Spleen (tissue), 11 donors: ENCODE measurements at regions not wholly inside any gene's neighbourhood (a gene's known extent, or its start where the extent isn't known, plus 50 kb on each side); places are given as distances from the start of the nearest gene placed in this dataset.

Source experiments
- DNase-seq: peaks from one replicate; pipeline ENCODE4 v3.0.0-alpha.2; 2020
- H3K27ac ChIP-seq, 8 donors: fragments of 200-600 bp; sonication (generic) in 7 of 8; 1 replicate in 4 of 8; 2 replicates in 4 of 8; pipeline versions ENCODE4 v1.5.0 to v1.8.0; 2016 to 2021; ENCODE audit warnings: inconsistent platforms in 4 of 8, mild to moderate bottlenecking in 4 of 8, moderate library complexity in 1 of 8
- H3K27me3 ChIP-seq, 7 donors: fragments of 200-600 bp; sonication (generic) in 6 of 7; replicated peaks in 1 of 7; 1 replicate in 4 of 7; 2 replicates in 3 of 7; pipeline versions ENCODE4 v1.5.0 to v1.8.0; 2016 to 2021; ENCODE audit warnings: inconsistent platforms in 3 of 7, mild to moderate bottlenecking in 1 of 7
- H3K36me3 ChIP-seq, 6 donors: fragments of 200-600 bp; sonication (generic) in 5 of 6; 1 replicate in 4 of 6; 2 replicates in 2 of 6; pipeline versions ENCODE4 v1.5.0 to v1.8.0; 2016 to 2021; ENCODE audit warnings: inconsistent platforms in 2 of 6
- H3K4me1 ChIP-seq, 6 donors: fragments of 200-600 bp; sonication (generic) in 5 of 6; 1 replicate in 3 of 6; 2 replicates in 3 of 6; pipeline versions ENCODE4 v1.5.0 to v1.8.0; 2016 to 2021; ENCODE audit warnings: inconsistent platforms in 3 of 6
- H3K4me3 ChIP-seq, 8 donors: fragments of 200-600 bp; sonication (generic) in 7 of 8; 1 replicate in 4 of 8; 2 replicates in 4 of 8; pipeline versions ENCODE4 v1.5.0 to v1.8.0; 2016 to 2021; ENCODE audit warnings: inconsistent platforms in 4 of 8, mild to moderate bottlenecking in 4 of 8, moderate library complexity in 2 of 8
- H3K9me3 ChIP-seq, 8 donors: fragments of 200-600 bp; sonication (generic) in 7 of 8; 1 replicate in 4 of 8; 2 replicates in 4 of 8; pipeline versions ENCODE4 v1.5.0 to v1.8.0; 2016 to 2021; ENCODE audit warnings: inconsistent platforms in 4 of 8
- CTCF ChIP-seq, 11 experiments: fragments of 200-600 bp in 7 of 11; fragments of 450-650 bp in 4 of 11; sonication (generic) in 4 of 11; IDR thresholded peaks in 8 of 11; conservative IDR thresholded peaks in 3 of 11; 1 replicate in 7 of 11; 2 replicates in 4 of 11; pipeline versions ENCODE4 v1.4.0 to v1.8.0; 2016 to 2021; ENCODE audit warnings: antibody characterized with exemption in 11 of 11, inconsistent platforms in 4 of 11, mild to moderate bottlenecking in 1 of 11
- POLR2A ChIP-seq, 3 donors: fragments of 450-650 bp; IDR thresholded peaks; one replicate each; pipeline ENCODE4 v1.5.1; 2017; ENCODE audit warnings: antibody characterized with exemption in 3 of 3, mild to moderate bottlenecking in 1 of 3
- POLR2AphosphoS5 ChIP-seq, 3 donors: sonication (generic); formaldehyde crosslinking; IDR thresholded peaks; one replicate each; pipeline ENCODE4 v1.5.1; 2017; ENCODE audit warnings: antibody characterized with exemption in 3 of 3
- WGBS, 5 donors: extraction: QIAGEN DNeasy Blood & Tissue Kit in 3 of 5; methylation state at CpG; one replicate each; pipeline versions ENCODE4 v1.1.5 to v1.1.7; 2013 to 2018; 5-methylcytosine and 5-hydroxymethylcytosine counted together
- intact Hi-C: fragments of 100-400 bp; cut with DNase I; formaldehyde crosslinking; loops from one replicate; pipeline ENCODE4 v1.15.0; 2023; ENCODE audit warnings: low total_unique reads
- donor health status: healthy with polysubstance abuse.
- donor health status: DM: no; HTN: no; CAD: no; lungs with moderate emphysema.
- donor health status: DM: no; HTN: no; CAD: no.
- donor health status: Bipolar disorder and iron deficiency.
- donor health status: healthy.
- donor health status: DM: no; HTN: no; CAD: no.
- donor health status: DM: yes; HTN: yes; CAD: no.

- 60 to 85% (median 65%) methylated on average over 2 of the region's 2 CpGs for WGBS, 5 donors
- intact Hi-C loops = no loop called here
These were observed 1864.7 kb upstream of the ACO1 start for GRCh38 chr9:30519756-30520155.

GRCh38 chr9:30522061-30522460, 1862.4 kb upstream of the ACO1 start:
- Histone ChIP-seq H3K36me3 (no peaks in the 10 kb centered on the region), H3K9me3 (no peaks in the 10 kb centered on the region), H3K27ac (no peak overlapping the region), H3K4me3 (no peak overlapping the region), H3K4me1 (no peaks in the 10 kb centered on the region), H3K27me3 (no peaks in the 10 kb centered on the region)
- TF ChIP-seq CTCF (IDR thresholded peaks at IDR 0.05 in 8 of 11, conservative IDR thresholded peaks at IDR 0.05 in 3 of 11) (no peak), POLR2A (IDR thresholded peaks at IDR 0.05) (no peak), POLR2AphosphoS5 (IDR thresholded peaks at IDR 0.05) (no peak)
- no peak for DNase-seq
- intact Hi-C loops = no loop called here
- 93 to 99% (median 96%) methylated on average over 2 of the region's 2 CpGs for WGBS, 5 donors

More at GRCh38 chr9:30519756-30520155, 1864.7 kb upstream of the ACO1 start:
- no peak overlapping the region for H3K27ac ChIP-seq
- no peaks in the 10 kb centered on the region for H3K4me1 ChIP-seq
- no peak for DNase-seq
- no peak for TF ChIP-seq POLR2AphosphoS5 (IDR thresholded peaks at IDR 0.05)
- TF ChIP-seq CTCF (IDR thresholded peaks at IDR 0.05 in 8 of 11, conservative IDR thresholded peaks at IDR 0.05 in 3 of 11) = no peak
- TF ChIP-seq POLR2A (IDR thresholded peaks at IDR 0.05) = no peak
- peaks cover 0 to 10% (median 0%) of the 10 kb centered on the region in 8 donors for H3K9me3 ChIP-seq
- H3K4me3 ChIP-seq = no peak overlapping the region
- no peaks in the 10 kb centered on the region for H3K27me3 ChIP-seq
- no peaks in the 10 kb centered on the region for H3K36me3 ChIP-seq

- H3K4me1 ChIP-seq = no peaks in the 10 kb centered on the region
- WGBS, 5 donors = 61 to 90% (median 68%) methylated on average over 3 of the region's 3 CpGs
- DNase-seq = no peak
- intact Hi-C loops = no loop called here
- no peaks in the 10 kb centered on the region for H3K9me3 ChIP-seq
- TF ChIP-seq POLR2AphosphoS5 (IDR thresholded peaks at IDR 0.05) (no peak), POLR2A (IDR thresholded peaks at IDR 0.05) (no peak), CTCF (IDR thresholded peaks at IDR 0.05 in 8 of 11, conservative IDR thresholded peaks at IDR 0.05 in 3 of 11) (no peak)
- H3K27me3 ChIP-seq = no peaks in the 10 kb centered on the region
- no peak overlapping the region for H3K27ac ChIP-seq
- H3K36me3 ChIP-seq = no peaks in the 10 kb centered on the region
- no peak overlapping the region for H3K4me3 ChIP-seq
These were observed 1862.0 kb upstream of the ACO1 start for GRCh38 chr9:30522486-30522885.

- no peaks in the 10 kb centered on the region for H3K27me3 ChIP-seq
- H3K36me3 ChIP-seq = no peaks in the 10 kb centered on the region
- H3K27ac ChIP-seq = no peak overlapping the region
- WGBS, 5 donors = 52 to 80% (median 63%) methylated on average over 1 of the region's 1 CpG
- TF ChIP-seq POLR2AphosphoS5 (IDR thresholded peaks at IDR 0.05) (no peak), POLR2A (IDR thresholded peaks at IDR 0.05) (no peak), CTCF (IDR thresholded peaks at IDR 0.05 in 8 of 11, conservative IDR thresholded peaks at IDR 0.05 in 3 of 11) (no peak)
- intact Hi-C loops = no loop called here
- no peak overlapping the region for H3K4me3 ChIP-seq
- DNase-seq = no peak
- H3K4me1 ChIP-seq = no peaks in the 10 kb centered on the region
- H3K9me3 ChIP-seq = no peaks in the 10 kb centered on the region
These were observed 1860.1 kb upstream of the ACO1 start for GRCh38 chr9:30524311-30524710.
